Right lobe of liver (tissue), 6 donors: ENCODE measurements at regions not wholly inside any gene's neighbourhood (a gene's known extent, or its start where the extent isn't known, plus 50 kb on each side); places are given as distances from the start of the nearest gene placed in this dataset.
"Not testable (repeated sequence)": the region's sequence is repeated elsewhere in the genome, so short reads cannot be mapped to it uniquely, and the experiment has no call there.

Source experiments
- ATAC-seq, 4 donors: fragments of 200-7000 bp; cut with Tn5 transposase; one replicate each; pipeline ENCODE4 v1.9.1; 2020; ENCODE audit warnings: mild to moderate bottlenecking in 4 of 4, moderate library complexity in 4 of 4
- DNase-seq, 3 donors: peaks; one replicate each; pipeline ENCODE4 v3.0.0-alpha.2; 2020
- H3K27ac ChIP-seq, 3 donors: fragments of 200-600 bp; one replicate each; pipeline ENCODE4 v1.8.0; 2022
- H3K27me3 ChIP-seq, 2 donors: fragments of 200-600 bp; one replicate each; pipeline ENCODE4 v1.8.0; 2022
- H3K36me3 ChIP-seq, 4 donors: fragments of 200-600 bp; sonication (generic) in 1 of 4; one replicate each; pipeline versions ENCODE4 v1.5.1 to v1.8.0; 2017 to 2022; ENCODE audit warnings: control low read depth in 1 of 4
- H3K4me1 ChIP-seq, 4 donors: fragments of 200-600 bp; sonication (generic) in 1 of 4; one replicate each; pipeline versions ENCODE4 v1.5.1 to v1.8.0; 2017 to 2022; ENCODE audit warnings: control low read depth in 1 of 4
- H3K4me3 ChIP-seq, 3 donors: fragments of 200-600 bp; one replicate each; pipeline ENCODE4 v1.8.0; 2022
- H3K9me3 ChIP-seq, 4 donors: fragments of 200-600 bp; sonication (generic) in 1 of 4; one replicate each; pipeline versions ENCODE4 v1.5.1 to v1.8.0; 2017 to 2022; ENCODE audit warnings: control low read depth in 1 of 4
- CTCF ChIP-seq, 4 donors: fragments of 200-600 bp in 3 of 4; fragments of 450-650 bp in 1 of 4; IDR thresholded peaks; one replicate each; pipeline versions ENCODE4 v1.5.1 to v1.8.0; 2016 to 2022; ENCODE audit warnings: antibody characterized with exemption in 4 of 4, mild to moderate bottlenecking in 2 of 4
- POLR2A ChIP-seq: fragments of 450-650 bp; IDR thresholded peaks from one replicate; pipeline ENCODE4 v1.6.1; 2017; ENCODE audit warnings: antibody characterized with exemption, mild to moderate bottlenecking
- WGBS: methylation state at CpG from one replicate; pipeline ENCODE4 v1.1.6; 2018; ENCODE audit warnings: low coverage, low lambda C conversion rate; ENCODE audit not compliant: insufficient coverage; ENCODE audit errors: missing lambda C conversion rate; 5-methylcytosine and 5-hydroxymethylcytosine counted together
- intact Hi-C, 2 donors: fragments of 100-400 bp; cut with DNase I; formaldehyde crosslinking; loops; one replicate each; pipeline versions ENCODE4 v1.11.2 to v1.14.1; 2022
- donor health status: DM: no; HTN: yes; CAD: no.
- donor health status: DM: no; HTN: no; CAD: no.
- donor health status: DM: no; HTN: no; CAD: no.
- donor health status: DM: no; HTN: yes; CAD: no.
- donor health status: DM: no; HTN: yes; CAD: no.

- intact Hi-C loops: no loop called here
- H3K27me3 ChIP-seq: no peaks in the 10 kb centered on the region
- WGBS: 76% methylated on average over 10 of the region's 10 CpGs
- ATAC-seq (no peak), DNase-seq (no peak)
- no peaks in the 10 kb centered on the region for H3K4me1 ChIP-seq
- no peak overlapping the region for H3K27ac ChIP-seq
- H3K36me3 ChIP-seq: no peaks in the 10 kb centered on the region
- no peak overlapping the region for H3K4me3 ChIP-seq
- TF ChIP-seq CTCF (IDR thresholded peaks at IDR 0.05) (no peak), POLR2A (no peak)
- no peaks in the 10 kb centered on the region for H3K9me3 ChIP-seq
Observed at GRCh38 chr12:58105225-58106119, 164.1 kb downstream of the ATP23 start.

- no peak overlapping the region for H3K27ac ChIP-seq
- H3K4me3 ChIP-seq: no peak overlapping the region
- intact Hi-C loops: no loop called here
- DNase-seq (no peak), ATAC-seq (no peak)
- no peaks in the 10 kb centered on the region for H3K4me1 ChIP-seq
- no peaks in the 10 kb centered on the region for H3K27me3 ChIP-seq
- H3K36me3 ChIP-seq: no peaks in the 10 kb centered on the region
- no peaks in the 10 kb centered on the region for H3K9me3 ChIP-seq
- no peak for TF ChIP-seq POLR2A
- no peak for TF ChIP-seq CTCF (IDR thresholded peaks at IDR 0.05)
- 77% methylated on average over 3 of the region's 3 CpGs for WGBS
Observed at GRCh38 chr12:58106195-58106594, 164.8 kb downstream of the ATP23 start.

- 27% methylated on average over 3 of the region's 3 CpGs for WGBS
- Histone ChIP-seq H3K4me1 (no peaks in the 10 kb centered on the region), H3K4me3 (no peak overlapping the region)
Observed at GRCh38 chr12:58117201-58117600, 175.8 kb downstream of the ATP23 start.

GRCh38 chr12:58117667-58118066 is 176.3 kb downstream of the ATP23 start:
- ATAC-seq (no peak), DNase-seq (no peak)
- Histone ChIP-seq H3K4me1 (no peaks in the 10 kb centered on the region), H3K9me3 (no peaks in the 10 kb centered on the region), H3K27ac (no peak overlapping the region), H3K36me3 (no peaks in the 10 kb centered on the region), H3K4me3 (no peak overlapping the region), H3K27me3 (no peaks in the 10 kb centered on the region)
- intact Hi-C loops: no loop called here
- 42% methylated on average over 3 of the region's 4 CpGs for WGBS
- TF ChIP-seq CTCF (IDR thresholded peaks at IDR 0.05) (no peak), POLR2A (no peak)

More at GRCh38 chr12:58117201-58117600, 175.8 kb downstream of the ATP23 start:
- Histone ChIP-seq H3K9me3 (no peaks in the 10 kb centered on the region), H3K27me3 (no peaks in the 10 kb centered on the region), H3K36me3 (no peaks in the 10 kb centered on the region), H3K27ac (no peak overlapping the region)
- ATAC-seq: no peak
- TF ChIP-seq POLR2A (no peak), CTCF (IDR thresholded peaks at IDR 0.05) (no peak)
- intact Hi-C loops: no loop called here
- DNase-seq: no peak

- H3K36me3 ChIP-seq, H3K9me3 ChIP-seq, intact Hi-C loops, H3K4me1 ChIP-seq, H3K27me3 ChIP-seq, H3K4me3 ChIP-seq, DNase-seq, H3K27ac ChIP-seq, ATAC-seq: not testable (repeated sequence)
Observed at GRCh38 chr12:58125761-58126160, 184.4 kb downstream of the ATP23 start.
